NCI-H146 treated with DMSO at 0.1 percent for 48 hours (cell line): ENCODE measurements at regions not wholly inside any gene's neighbourhood (a gene's known extent, or its start where the extent isn't known, plus 50 kb on each side); places are given as distances from the start of the nearest gene placed in this dataset.

Experiments
- DNase-seq: peaks from one replicate; lab custom pipeline; 2025; ENCODE audit not compliant: unreplicated experiment; lab: John Stamatoyannopoulos, UW

DNA sequence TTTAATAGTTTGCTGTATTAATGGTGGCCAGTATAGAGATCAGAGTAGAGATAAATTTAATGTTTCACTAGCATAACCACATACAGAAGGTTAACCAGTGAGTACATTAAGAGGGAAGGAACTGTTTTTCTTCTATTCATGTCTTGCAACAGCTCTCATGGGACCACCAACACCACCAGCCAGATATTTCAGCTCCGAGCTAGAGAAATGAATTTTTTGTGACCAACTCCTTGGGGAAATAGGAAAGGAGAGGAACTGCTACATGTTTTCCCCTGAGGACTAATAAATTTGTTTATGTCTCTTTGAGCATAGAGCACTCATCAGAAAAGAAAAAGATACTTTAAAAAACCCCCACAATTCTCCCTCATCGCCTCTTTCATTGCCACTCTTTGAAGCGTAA, 247.5 kb downstream of the MBNL1 start:
- DNase-seq: no peak

DNA sequence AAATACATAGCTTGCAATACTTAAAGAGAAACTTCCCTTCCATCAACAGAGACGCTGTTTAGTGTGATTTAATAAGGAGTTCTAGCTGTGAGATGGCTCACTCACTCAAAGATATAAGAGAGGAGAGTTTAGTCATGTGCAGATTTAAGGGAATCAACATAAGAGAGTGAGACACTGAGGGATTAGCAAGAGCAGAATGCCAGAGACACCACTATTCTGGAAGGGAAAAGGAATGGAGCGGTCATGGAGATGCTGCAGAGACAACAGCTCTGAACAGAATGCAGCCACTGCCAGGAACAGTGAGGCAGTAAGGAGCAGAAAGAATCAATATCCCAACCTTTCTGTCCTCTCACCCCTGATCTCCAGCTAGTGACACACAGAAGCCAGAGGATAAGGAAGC, 248.8 kb downstream of the MBNL1 start:
- DNase-seq: no peak

DNA sequence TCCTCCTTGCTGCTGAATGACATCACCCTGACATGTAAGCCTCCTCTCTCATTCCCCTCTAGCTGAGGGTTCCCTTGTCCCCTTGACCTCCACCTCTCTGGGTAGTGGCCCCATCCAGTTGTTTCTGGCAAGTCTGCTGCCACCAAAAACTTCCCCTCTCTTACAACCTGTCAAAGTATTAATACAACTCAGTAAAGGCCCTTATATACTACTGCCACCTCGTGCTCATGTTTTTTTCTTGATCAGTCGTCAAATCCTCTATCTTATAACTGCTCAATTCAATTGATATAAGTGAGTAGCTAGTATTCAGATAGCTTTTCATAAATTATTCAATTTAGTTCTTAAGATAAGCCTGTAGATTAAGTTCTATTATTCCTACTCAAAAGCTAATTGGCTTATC, 249.6 kb downstream of the MBNL1 start:
- no peak for DNase-seq

DNA sequence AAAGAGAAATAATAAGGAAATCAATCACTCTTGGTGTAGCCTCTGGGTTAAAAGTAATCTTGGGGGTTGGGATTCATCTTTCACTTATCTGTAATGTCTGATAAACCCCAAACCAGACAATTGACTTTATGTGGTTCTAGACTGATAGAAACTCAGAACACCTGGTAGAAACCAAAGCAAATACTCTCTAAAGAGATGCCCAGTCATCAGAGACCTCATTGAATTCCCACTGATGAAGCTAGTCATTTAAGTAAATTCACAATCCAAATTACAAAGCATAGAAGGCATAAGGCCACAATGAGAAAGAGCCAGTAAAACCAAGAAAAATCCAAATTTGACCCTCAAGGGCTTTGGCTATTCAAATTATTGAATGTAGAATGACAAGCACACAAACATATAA, 250.6 kb downstream of the MBNL1 start:
- no peak for DNase-seq

DNA sequence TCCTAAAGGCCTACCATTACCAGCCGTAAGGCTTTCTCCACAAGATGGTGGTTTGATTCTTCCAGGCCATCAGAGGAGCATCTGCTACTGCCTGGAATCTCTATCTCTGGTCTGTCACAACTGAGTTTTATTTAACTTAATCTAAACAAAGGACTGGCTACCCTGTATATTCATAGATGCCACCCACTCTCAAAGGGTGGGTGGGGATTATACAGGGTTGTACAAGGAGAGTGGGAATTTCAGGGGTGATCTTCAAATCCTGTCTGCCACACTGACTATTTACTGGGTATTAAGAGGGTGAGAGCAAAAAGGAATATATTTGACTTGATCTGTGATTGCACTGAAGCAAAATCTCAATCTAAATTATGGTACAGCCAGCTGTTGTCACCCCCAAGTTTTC, 253.3 kb downstream of the MBNL1 start:
- DNase-seq: no peak

DNA sequence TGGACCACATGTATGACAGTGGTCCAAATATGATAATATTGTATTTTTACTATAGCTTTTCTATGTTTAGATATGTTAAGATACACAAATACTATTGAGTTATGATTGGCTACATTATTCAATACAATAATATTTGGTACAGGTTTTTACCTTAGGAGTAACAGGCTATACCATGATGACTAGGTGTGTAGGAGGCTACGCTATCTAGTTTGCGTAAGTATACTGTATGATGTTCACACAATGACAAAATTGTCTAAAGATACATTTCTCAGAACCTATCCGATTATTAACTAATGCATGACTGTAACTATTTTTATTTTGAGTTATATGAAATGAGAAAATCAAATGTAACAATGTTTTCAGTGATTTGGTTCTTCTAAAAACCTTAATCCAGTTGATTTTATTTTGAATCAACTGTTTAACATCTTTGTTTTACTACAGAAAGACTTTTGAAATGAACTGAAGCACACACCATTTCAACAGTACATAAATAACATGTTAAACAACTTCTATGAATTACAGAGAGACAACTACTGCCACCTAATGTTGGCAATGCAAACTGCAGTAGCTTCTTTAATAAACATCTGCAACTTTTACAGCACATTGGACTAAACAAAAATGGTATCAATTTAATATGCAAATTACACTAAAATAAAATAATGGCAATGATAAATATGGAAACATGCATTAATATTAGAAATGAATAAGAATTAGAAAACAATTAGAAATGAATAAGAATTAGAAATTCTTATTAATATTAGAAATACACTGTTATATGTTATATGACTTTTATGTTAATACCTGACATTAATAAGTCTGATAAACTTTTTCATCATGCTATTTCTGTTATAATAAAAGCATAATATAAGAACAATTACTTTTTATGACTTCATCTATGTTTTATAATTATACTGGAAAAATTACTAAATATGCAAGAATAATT, 255.7 kb downstream of the MBNL1 start:
- peak; percentile 28 for DNase-seq

DNA sequence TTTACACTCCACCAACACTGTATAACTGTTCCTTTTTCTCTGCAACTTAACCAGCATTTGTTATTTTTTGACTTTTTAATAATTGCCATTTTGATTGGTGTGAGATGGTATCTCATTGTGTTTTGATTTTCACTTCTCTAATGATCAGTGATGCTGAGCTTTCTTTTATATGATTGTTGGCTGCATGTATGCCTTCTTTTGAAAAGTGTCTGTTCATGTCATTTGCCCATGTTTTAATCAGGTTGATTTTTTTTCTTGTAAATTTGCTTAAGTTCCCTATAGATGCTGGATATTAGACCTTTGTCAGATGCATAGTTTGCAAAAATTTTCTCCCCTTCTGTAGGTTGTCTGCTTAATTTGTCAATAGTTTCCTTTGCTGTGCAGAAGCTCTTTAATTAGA, 263.0 kb downstream of the MBNL1 start:
- DNase-seq: no peak

DNA sequence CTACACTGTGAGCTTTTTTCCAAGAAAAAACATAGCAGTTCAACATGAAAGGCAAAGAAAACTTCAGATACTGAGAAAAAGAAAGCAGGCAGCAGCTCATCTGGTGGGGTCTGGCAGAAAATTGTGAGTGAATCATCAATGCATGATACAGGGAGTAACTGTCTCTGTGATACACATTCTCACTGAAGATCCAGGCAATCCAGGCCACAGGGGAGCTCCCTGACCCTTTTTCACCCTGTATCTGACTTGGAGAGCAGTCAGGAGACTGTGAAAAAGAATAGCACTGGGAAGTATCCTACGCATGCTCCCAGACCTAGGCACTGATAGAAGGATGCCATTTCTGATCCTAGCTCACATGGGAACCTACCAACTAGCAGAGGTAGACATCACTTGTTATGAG, 269.8 kb downstream of the MBNL1 start:
- no peak for DNase-seq

DNA sequence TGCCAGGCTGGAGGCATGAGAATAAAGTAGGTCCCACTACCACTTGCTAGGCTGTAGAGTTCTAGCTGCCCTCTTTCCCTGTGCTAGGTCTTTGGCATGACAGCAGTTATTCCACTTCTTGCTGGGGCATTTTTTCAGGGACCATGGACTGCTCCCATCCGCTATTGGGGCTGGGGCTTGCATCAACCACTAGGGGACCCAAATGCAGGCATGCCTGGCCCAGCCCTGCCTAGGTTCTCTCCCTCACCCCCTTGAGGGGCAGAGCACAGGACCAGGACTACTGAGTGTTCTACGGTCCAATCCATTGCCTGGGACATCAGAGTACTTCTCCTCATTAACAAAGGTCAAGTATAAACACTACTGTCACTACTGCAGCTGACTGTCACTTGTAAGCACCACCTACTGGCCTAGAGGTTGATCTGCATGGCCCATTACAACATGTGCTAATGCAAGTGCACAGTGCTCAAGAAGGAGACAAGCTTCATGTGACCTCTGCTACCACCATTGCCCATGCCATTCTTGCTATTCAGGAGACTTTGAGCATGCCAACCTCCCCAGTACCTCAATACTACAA, 270.5 kb downstream of the MBNL1 start:
- no peak for DNase-seq

DNA sequence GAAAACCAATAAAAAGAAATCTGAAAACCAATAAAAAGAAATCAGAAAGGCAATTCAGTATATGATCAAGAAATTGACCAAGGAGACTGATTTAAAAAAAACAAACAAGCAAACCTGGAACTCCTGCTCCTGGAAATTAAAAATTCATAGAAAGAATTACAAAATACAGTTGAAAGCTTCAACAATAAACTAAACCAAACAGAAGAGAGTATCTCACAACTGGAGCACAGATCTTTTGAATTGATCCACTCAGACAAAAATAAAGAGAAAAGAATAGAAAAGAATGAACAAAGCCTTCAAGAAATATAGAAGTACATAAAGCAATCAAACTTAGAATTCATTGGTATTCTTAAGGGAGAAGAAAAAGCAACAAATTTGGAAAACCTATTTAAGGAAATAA, 271.4 kb downstream of the MBNL1 start:
- no peak for DNase-seq

DNA sequence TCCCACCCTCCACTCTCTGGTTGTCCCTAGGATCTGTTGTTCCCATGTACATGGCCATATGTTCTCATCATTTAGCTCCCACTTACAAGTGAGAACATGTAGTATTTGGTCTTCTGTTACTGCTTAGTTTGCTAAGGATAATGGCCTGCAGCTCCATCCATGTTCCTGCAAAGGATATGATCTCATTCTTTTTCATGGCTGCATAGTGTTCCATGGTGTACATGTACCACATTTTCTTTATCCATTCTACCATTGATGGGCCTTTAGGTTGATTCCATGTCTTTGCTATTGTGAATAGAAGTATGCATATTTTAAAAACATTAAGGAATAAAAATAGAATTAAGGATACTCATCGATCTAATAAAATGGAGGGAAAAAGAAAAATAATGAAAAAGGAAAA, 278.4 kb downstream of the MBNL1 start:
- no peak for DNase-seq

DNA sequence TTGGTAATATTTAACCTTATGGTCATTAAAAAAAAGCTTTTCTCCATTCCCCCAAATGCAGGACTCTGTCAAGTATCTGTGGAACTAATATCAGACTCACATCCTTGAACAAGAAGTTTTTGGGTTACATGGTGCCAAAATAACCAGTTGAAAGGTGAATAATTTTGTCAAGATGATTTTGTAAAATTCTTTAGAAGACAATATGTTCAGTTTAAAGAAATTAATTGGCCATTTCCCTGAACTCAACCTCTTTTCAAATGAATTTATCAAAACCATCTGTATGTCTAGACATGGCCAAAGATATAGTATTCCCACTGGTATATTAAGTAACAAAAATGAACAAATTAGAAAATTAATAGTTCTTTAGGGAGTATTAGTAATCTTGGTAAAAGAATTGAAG, 280.5 kb downstream of the MBNL1 start:
- DNase-seq: no peak

DNA sequence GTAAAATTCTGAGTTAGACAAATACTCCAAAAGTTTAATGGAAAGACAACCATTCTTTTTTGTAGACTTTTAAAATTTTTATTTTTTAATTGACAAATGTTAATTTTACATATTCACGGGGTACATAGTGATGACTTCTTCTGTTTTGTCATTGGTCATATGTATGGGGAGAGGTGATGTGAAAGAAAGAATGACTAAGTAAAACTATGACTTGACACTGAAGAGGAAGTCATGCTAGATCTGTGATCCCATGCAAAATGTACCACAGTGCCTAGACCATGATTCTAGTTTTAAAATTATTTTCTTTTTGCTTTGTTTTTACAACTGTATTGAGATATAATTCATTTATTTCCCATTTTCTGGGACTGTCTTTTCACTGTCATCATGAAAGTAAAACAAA, 281.6 kb downstream of the MBNL1 start:
- no peak for DNase-seq

DNA sequence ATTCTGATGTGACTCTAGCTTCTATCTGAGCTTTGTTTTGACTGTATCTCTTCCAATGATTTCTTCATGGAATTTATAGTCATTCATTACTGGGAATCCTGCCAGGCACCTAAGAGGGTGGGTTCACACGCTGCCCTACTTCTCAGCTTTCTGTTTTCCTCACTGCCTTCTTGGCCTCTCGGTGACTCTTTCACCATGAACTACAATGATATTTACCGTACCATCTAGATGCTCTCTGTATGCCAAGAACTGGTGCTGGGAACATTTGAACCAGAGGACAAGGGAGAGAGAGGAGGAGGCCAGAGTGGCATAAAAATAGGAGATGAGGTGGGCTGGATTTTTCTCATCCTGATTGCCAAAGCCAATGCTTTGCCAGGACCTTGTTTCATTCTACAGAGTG, 280.0 kb upstream of the P2RY1 start:
- DNase-seq: no peak

DNA sequence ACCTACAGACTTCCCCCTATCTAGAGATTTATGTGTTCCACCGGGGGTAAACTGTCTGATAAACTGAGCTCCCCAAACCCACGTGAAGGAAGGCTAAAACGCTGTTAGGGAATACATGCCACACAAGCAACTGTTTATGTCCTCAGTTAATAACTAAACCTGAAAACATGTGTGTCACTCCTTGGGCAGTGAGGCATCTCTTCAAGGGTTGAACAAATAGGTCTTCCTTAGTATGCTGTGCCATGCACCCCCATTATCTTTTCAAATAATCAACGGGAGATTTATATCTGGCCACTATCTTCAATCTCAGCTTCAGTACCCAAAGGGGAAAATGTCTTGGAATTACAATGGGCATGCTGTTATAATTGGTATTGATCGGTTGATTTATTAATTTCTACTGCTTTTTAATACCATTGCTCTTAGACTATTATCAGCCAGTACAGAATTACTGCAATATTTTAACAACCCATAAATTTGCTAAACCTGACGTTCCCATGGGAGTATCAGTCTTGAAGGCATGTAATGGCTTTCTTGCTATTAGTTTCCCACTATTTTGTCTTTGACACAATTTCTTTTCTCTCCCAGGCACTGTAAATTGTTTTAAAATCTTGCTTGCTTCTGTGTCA, 279.2 kb upstream of the P2RY1 start:
- no peak for DNase-seq

DNA sequence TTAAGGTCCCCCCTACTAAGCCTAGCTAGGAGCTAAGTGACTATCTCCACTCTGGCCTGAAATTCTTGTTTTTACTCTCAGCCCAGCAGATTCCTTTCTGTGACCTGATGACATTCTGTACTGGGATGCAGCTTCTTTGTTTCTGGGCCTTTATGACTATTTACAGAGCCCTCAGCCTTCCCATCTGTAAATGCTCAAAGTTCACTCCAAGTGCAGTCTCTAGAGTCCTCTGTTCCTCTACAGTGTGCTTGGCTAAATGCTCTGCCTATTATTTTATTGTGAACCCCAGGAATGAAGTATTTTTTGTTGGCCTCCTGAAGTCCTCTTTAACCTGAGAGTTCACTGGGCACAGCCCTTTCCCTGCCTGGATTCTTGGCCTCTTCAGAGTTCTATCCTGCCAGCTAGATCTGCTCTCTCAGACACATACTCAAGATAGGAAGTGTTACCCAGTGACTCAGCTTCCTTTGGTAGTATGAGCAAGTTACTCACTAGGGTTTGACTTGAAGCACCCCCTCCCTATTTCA, 278.1 kb upstream of the P2RY1 start:
- no peak for DNase-seq

DNA sequence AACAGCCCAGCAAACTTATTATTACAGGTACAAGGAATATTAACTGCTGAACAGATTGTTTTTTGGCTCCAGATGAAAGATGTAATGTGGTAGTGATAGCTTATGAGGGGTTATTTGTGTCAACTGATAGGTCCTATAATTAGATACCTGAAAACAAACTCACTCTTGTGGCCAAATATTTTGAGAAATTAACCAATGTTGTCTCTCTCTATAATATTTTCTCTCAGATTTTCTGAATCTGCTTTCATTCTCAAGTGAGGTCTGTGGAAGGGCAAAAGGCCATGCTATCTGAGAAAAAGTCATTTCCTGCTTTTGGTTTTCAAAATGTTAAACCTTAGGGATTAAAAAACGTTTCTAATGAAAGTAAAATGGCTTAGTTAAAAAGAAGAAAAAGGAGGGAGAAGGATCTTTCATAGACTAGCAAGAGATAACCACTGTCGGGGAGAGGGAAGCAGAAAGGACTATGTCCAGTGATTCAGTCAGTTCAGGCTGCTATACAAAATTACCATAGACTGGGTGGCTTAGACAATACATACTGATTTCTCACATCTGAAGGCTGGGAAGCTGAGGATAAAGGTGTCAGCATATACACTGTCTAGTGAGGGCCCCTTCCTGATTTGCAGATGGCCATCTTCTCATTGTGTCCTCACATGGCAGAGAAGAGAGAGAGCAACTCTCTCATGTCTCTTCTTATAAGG, 277.5 kb upstream of the P2RY1 start:
- DNase-seq: no peak

DNA sequence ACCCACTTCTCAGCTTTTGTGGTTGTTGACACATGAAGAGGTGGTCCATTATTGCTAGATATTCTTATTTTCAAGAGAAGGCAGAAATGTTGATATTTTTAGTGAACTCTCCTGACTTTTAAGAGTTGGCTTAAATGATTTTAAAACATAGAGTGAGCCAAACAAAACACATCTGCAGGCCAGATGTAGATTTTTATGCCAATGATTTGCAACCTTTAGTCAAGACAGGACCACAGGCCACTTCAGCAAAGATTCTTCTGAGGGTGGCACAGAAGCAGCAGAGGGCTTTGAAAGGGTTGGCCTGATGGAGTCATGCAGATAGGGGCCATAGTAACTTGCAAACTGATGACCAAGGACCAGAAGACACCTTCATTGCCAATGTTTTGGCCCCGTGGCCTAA, 276.5 kb upstream of the P2RY1 start:
- no peak for DNase-seq

DNA sequence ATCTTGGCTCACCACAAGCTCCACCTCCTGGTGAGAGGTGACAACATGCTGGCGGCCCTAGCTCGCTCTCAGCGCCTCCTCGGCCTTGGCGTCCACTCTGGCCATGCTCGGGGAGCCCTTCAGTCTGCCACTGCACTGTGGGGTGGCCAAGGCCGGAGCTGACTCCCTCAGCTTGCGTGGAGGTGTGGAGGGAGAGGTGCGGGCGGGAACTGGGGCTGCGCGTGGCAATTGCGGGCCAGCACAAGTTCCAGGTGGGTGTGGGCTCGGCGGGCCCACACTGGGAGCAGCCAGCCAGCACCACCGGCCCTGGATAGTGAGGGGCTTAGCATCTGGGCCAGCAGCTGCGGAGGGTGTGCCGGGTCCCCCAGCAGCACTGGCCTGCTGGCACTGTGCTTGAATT, 275.7 kb upstream of the P2RY1 start:
- DNase-seq: no peak

DNA sequence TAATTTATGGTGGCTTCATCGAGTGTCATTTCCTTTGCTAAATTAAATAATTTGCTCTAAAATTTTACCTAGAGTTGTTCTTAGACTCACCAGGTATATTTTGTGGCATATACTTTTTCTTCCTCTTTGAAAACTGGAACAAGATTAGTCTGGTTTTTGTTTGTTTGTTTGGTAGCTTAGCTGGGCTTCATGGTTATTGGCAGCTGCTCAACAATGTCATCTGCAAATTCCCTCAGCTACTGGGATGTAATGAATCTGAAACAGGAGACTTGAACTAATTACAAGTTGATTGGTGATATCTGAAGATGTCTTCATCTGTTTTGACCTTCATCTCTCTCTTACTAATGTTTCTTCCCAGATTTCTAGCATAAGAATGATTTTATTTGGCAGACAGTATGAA, 270.5 kb upstream of the P2RY1 start:
- DNase-seq: no peak

DNA sequence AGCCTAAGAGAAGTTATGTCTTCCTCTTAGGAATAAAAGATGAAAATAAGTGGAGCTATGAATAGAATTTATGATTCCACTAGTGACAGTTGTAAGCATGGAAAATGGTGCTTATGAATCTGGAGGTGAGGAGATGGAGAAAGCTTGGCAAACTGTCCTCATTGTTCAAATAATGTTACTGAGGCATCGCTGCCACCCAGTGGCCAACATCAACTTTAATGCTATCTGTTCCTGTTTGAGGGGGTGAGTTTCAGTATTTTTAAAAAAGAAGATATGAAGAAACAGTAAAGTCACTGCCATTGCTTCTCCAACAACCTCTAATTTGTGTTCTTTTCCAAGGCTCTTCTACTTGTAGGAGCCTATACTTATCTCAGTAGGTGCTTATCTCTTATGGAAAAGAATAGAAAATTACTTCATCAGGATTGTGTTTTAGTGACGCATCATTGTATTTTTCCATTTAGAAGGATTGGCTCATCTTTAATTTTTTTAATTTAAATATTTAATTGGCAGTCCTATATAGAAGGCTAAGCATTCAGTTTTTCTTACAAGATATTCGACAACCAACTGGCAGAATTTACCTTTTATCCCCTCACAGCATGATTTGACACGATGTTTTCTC, 260.4 kb upstream of the P2RY1 start:
- DNase-seq: peak; percentile 61
